KMS-11 (cell line): ENCODE measurements at regions not wholly inside any gene's neighbourhood (a gene's known extent, or its start where the extent isn't known, plus 50 kb on each side); places are given as distances from the start of the nearest gene placed in this dataset.

Experiments
- H2AFZ ChIP-seq: fragments of 200-600 bp; sonication (generic); 2 replicates; pipeline ENCODE4 v1.6.1; 2016; ENCODE audit warnings: antibody characterized with exemption, mixed run types, low read depth
- H3K27ac ChIP-seq: fragments of 200-600 bp; sonication (generic); 2 replicates; pipeline ENCODE4 v1.6.1; 2016; ENCODE audit warnings: mild to moderate bottlenecking, mixed run types
- H3K27me3 ChIP-seq: fragments of 200-600 bp; sonication (generic); 2 replicates; pipeline ENCODE4 v1.6.1; 2017; ENCODE audit warnings: mild to moderate bottlenecking, low read depth, mixed run types, moderate library complexity; ENCODE audit not compliant: insufficient read depth
- H3K36me3 ChIP-seq: fragments of 200-600 bp; sonication (generic); 2 replicates; pipeline ENCODE4 v1.6.1; 2017; ENCODE audit warnings: mild to moderate bottlenecking, mixed run types; ENCODE audit not compliant: insufficient read depth
- H3K4me1 ChIP-seq: fragments of 200-600 bp; sonication (generic); 2 replicates; pipeline ENCODE4 v1.6.1; 2016; ENCODE audit warnings: mild to moderate bottlenecking, low read depth, mixed run types; ENCODE audit not compliant: poor library complexity, severe bottlenecking
- H3K4me2 ChIP-seq: fragments of 200-600 bp; sonication (generic); 2 replicates; pipeline ENCODE4 v1.7.0; 2016; ENCODE audit warnings: mild to moderate bottlenecking, mixed run types
- H3K4me3 ChIP-seq: fragments of 200-600 bp; sonication (generic); IDR thresholded peaks from 2 replicates; pipeline ENCODE4 v1.6.1; 2017; ENCODE audit warnings: low read depth, low read length, mixed read lengths; ENCODE audit not compliant: insufficient read depth
- H3K79me2 ChIP-seq: fragments of 200-600 bp; sonication (generic); 2 replicates; pipeline ENCODE4 v1.6.1; 2016; ENCODE audit warnings: low read depth, mixed run types; ENCODE audit not compliant: insufficient read depth
- H3K9ac ChIP-seq: fragments of 200-600 bp; sonication (generic); 2 replicates; pipeline ENCODE4 v1.6.1; 2016; ENCODE audit warnings: mild to moderate bottlenecking, mixed run types
- H4K20me1 ChIP-seq: fragments of 200-600 bp; sonication (generic); 2 replicates; pipeline ENCODE4 v1.6.1; 2016; ENCODE audit warnings: mild to moderate bottlenecking, mixed run types; ENCODE audit not compliant: insufficient read depth
- CTCF ChIP-seq: fragments of 200-600 bp; sonication (generic); conservative IDR thresholded peaks from 2 replicates; pipeline ENCODE4 v1.6.1; 2017; ENCODE audit warnings: low read depth, mild to moderate bottlenecking, antibody characterized with exemption, low read length, moderate library complexity, mixed read lengths

DNA sequence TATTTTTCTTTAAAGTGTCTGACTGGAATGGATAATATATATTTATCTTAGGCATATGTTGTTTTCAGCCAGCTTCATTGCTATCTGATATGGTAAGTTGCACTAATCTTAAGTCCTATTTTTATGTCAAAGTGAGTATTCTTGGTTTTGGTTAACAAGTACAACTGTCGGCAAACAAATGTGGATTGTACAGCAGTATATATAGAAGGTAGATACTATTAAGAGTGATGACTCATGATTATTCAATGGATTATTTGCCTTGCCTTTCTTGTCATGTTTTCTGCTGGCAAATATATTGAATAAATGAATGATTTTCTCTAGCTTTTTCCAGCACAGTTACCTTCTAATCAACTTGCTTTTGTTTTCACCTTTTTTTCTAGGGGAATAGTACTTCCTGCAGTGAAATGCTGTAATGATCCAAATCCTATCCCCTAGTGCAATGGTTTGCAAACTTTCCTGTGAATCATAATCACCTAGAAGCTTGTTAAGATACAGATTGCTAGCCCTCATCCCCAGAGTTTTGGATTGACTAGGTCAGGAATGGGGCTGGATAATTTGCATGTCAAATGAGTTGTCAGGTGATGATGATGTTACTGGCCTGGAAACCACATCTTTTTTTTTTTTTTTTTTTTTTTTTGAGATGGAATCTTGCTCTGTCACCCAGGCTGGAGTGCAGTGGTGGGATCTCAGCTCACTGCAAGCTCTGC lies 60.8 kb upstream of the ARRDC3 start:
- no peak for TF ChIP-seq CTCF
- Histone ChIP-seq H3K4me2 (no peak overlapping the region), H3K27ac (no peak overlapping the region), H2AFZ (no peak overlapping the region), H3K4me3 (no peak overlapping the region), H3K9ac (no peak overlapping the region), H3K36me3 (no peaks in the 10 kb centered on the region), H3K4me1 (no peaks in the 10 kb centered on the region), H3K79me2 (no peaks in the 10 kb centered on the region), H4K20me1 (no peaks in the 10 kb centered on the region), H3K27me3 (no peaks in the 10 kb centered on the region)

- Histone ChIP-seq H3K79me2 (no peaks in the 10 kb centered on the region), H3K4me2 (no peak overlapping the region), H3K9ac (no peak overlapping the region), H3K4me1 (no peaks in the 10 kb centered on the region), H3K27me3 (no peaks in the 10 kb centered on the region), H3K27ac (no peak overlapping the region), H3K36me3 (no peaks in the 10 kb centered on the region), H3K4me3 (no peak overlapping the region), H4K20me1 (no peaks in the 10 kb centered on the region), H2AFZ (no peak overlapping the region)
- no peak for TF ChIP-seq CTCF
Measured at GRCh38 chr5:91443023-91443422, 59.9 kb upstream of the ARRDC3 start.

GRCh38 chr5:91441082-91441481 lies 58.0 kb upstream of the ARRDC3 start:
- no peak overlapping the region for H3K27ac ChIP-seq
- H2AFZ ChIP-seq, result no peak overlapping the region
- H3K36me3 ChIP-seq, result no peaks in the 10 kb centered on the region
- H3K9ac ChIP-seq, result no peak overlapping the region
- no peak for TF ChIP-seq CTCF
- H3K4me3 ChIP-seq, result no peak overlapping the region
- H3K27me3 ChIP-seq, result no peaks in the 10 kb centered on the region
- no peaks in the 10 kb centered on the region for H4K20me1 ChIP-seq
- H3K4me1 ChIP-seq, result no peaks in the 10 kb centered on the region
- H3K79me2 ChIP-seq, result no peaks in the 10 kb centered on the region
- no peak overlapping the region for H3K4me2 ChIP-seq

DNA sequence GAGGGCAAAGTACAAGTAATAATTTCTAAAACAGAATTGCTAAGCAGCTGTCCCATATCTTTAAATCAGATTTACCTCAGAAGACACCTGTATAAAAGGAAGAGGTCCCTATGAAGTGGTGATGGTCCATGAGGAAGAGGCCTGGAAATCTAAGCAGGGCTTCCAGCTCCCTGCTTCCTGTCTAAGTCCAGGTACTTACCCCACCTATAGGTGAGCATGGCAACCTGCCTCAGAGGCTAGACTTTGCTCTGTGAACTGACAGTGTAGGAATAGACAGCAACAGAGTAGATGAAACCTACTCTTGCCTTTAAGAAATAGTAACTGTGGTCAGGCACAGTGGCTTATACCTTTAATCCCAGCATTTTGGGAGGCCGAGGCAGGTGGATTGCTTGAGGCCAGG lies 55.8 kb upstream of the ARRDC3 start:
- Histone ChIP-seq H3K4me2 (no peak overlapping the region), H2AFZ (no peak overlapping the region), H3K27me3 (no peaks in the 10 kb centered on the region), H3K27ac (no peak overlapping the region), H3K4me1 (no peaks in the 10 kb centered on the region), H3K36me3 (no peaks in the 10 kb centered on the region), H4K20me1 (no peaks in the 10 kb centered on the region), H3K79me2 (no peaks in the 10 kb centered on the region), H3K4me3 (no peak overlapping the region), H3K9ac (no peak overlapping the region)
- no peak for TF ChIP-seq CTCF
